Suprapubic skin (tissue), 4 donors: ENCODE measurements at regions not wholly inside any gene's neighbourhood (a gene's known extent, or its start where the extent isn't known, plus 50 kb on each side); places are given as distances from the start of the nearest gene placed in this dataset.

ENCODE experiments used
- CTCF ChIP-seq, 2 donors: fragments of 200-600 bp in 1 of 2; fragments of 450-650 bp in 1 of 2; sonication (generic) in 1 of 2; IDR thresholded peaks; one replicate each; pipeline ENCODE4 v1.5.1; 2016 to 2019; ENCODE audit warnings: antibody characterized with exemption in 2 of 2, mild to moderate bottlenecking in 1 of 2, moderate library complexity in 1 of 2
- EP300 ChIP-seq: sonication (generic); formaldehyde crosslinking; IDR thresholded peaks from one replicate; pipeline ENCODE4 v1.6.1; 2017; ENCODE audit warnings: antibody characterized with exemption
- POLR2A ChIP-seq, 2 donors: fragments of 450-650 bp; IDR thresholded peaks; one replicate each; pipeline ENCODE4 v1.6.1; 2017; ENCODE audit warnings: antibody characterized with exemption in 2 of 2, mild to moderate bottlenecking in 2 of 2, moderate library complexity in 2 of 2
- POLR2AphosphoS5 ChIP-seq, 3 donors: sonication (generic); formaldehyde crosslinking; IDR thresholded peaks; one replicate each; pipeline ENCODE4 v1.6.1; 2017; ENCODE audit warnings: antibody characterized with exemption in 3 of 3

DNA sequence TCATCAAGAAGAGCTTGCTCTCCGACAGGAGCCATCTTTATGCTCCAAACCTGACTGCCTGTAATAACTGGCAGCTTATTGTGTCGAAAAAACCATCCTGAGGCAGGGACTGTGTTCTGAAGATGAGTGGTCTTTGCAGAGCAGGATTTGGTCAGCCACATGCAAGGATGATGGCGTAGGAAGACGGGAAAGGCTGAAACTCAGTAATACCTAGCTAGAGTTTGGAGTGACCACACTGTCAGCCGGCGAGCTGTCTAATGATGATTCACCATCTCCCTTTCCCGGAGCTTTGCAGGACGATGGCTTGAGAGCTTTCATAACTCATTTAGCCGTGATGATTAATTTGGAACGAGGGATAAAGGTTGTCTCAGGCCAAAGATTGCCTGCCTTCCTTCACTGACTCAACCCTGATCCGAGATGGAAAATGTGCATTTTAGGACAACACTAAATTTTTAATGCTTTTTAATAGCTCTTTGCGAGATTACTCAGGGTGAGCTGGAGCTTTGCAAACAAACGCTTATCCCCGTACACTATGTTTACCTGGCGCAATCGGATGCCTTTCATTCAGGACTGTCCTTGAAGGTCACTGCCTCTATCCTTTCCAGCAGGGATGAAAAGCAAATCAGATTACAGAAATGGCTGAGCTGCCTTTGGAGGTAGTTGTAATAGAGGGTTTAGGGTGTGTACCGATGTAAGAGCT is 288.5 kb downstream of the ASMT start:
- TF ChIP-seq POLR2A (IDR thresholded peaks at IDR 0.05) (no peak), CTCF (IDR thresholded peaks at IDR 0.05) (no peak), EP300 (no peak), POLR2AphosphoS5 (IDR thresholded peaks at IDR 0.05) (no peak)
